HG02571 (cell line): ENCODE measurements at regions not wholly inside any gene's neighbourhood (a gene's known extent, or its start where the extent isn't known, plus 50 kb on each side); places are given as distances from the start of the nearest gene placed in this dataset.

ENCODE experiments used
- ATAC-seq: cut with Tn5 transposase; IDR thresholded peaks from one replicate; pipeline ENCODE4 v1.9.1; 2021; ENCODE audit warnings: mild to moderate bottlenecking, moderate library complexity; ENCODE audit not compliant: unreplicated experiment

DNA sequence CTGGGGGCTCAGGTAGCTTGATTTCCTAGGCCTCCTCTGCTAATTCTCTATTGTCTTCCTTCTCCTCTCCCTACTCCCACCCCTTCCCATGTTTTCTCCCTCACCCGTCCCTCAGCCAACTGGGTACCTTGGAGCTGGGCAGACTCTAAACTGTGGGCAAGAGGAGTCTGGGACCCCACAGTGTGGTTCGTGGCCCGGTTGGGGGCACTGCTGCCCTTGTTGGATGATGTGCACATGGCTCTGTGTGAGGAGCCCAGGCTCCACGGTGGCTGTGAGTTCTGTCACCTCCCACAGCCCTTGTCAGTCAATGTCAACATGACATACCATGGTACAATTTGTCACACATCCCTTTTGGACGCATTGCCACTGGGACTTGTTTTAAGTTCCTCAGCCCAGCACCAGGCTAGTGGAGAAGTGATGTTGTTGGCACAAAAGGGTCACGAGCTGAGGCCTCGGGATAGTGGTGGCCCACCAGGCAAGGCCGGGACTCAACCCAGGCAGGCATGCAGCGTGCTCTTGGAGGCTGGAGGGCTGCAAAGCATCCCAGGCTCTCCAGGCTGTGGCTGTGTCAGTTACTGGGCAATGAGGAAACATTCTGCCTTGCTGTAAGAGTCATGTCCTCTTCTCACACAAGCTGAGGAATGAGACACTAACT, 142.3 kb downstream of the TLE3 start:
- no peak for ATAC-seq

DNA sequence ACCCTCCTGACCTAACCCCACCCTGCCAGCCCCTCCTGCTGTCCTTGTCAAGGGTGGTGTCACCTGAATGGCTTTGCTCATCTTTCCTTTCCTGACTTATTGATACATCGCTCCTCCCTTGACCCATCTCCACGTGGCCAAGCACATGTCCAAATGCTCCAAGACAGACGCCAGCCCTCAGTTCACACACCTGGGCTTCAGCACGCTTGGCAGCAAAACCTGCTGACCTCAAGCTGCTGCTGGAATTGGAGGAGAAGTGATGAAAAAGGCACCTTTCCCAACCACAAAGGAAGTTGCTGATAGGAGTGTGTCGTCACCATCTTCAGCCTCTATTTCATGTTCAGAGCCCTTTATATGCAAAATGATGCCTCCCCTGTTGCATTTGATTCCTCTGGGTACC, 141.3 kb downstream of the TLE3 start:
- ATAC-seq, result no peak

DNA sequence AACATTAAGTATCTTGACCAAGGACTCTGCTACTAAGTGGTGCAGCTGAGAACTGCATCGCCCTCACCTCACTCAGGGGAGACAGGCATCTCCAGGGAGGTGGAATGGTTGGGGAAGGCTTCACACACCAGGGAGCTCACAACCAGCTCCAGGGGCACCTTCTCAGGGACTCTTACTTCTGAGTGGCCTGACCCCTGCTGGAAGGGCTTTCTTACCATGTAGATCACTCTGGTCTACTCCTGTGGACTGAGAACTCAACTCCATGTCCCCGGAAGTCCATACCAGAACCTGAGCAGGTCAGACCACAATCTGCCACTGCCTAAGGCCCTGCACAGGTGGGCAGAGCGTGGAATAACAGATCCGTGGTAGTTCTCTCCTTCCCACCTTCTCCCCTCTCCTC, 140.5 kb downstream of the TLE3 start:
- ATAC-seq, result no peak

DNA sequence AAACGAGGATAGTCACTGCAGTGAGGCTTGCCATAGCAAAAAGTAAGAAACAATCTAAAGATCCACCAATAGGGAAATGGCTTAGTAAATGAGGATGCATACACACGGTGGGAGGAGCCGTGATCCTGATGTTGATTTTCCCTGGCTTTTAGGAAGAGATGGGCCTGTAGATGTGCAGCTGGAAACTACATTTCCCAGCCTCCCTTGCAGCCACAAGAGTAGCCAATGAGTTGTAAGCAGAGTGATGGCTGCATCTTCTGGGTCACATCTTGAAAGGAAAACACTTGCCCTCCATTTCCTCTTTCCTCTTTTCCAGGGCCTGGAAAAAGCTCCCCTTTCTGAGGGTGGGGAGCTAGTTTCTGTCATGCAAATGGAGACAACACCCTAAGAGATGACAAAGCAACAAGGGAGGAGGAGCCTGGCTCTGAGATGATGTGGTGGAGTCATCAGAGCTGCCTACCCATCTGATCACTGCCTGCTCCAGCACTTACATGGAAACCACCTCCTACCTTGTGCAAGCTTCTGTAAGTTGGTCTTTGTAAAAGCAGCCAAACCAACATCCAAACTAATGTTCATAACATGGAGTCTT, 139.1 kb downstream of the TLE3 start:
- ATAC-seq, result no peak

DNA sequence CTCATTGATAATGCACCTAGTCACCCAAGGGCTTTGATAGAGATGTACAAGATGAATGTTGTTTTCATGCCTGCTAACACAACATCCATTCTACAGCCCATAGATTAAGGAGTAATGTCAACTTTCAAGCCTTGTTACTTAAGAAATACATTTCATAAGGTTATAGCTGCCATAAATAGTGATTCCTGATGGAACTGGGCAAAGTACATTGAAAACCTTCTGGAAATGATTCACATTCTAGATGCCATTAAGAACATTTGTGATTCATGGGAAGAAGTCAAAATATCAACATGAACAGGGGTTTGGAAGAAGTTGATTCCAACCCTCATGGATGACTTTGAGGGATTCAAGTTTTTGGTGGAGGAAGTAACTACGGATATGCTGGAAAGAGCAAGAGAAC, 135.2 kb downstream of the TLE3 start:
- no peak for ATAC-seq

DNA sequence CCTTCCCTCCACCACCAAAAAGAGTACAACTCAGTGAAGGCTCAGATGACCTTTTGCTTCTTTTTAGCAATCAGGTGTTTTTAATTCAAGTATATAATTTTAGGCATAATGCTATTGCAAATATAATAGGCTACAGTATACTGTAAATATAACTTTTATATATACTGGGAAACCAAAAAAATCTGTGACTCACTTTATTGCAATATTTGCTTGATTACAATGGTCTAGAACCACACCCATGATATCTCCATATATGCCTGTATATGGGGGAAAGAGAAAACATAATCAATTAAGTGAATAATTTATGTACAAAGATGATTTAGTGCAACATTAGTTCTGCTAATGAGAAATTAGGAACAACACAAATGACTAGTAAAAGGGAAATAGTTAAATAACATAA, 134.3 kb downstream of the TLE3 start:
- no peak for ATAC-seq

DNA sequence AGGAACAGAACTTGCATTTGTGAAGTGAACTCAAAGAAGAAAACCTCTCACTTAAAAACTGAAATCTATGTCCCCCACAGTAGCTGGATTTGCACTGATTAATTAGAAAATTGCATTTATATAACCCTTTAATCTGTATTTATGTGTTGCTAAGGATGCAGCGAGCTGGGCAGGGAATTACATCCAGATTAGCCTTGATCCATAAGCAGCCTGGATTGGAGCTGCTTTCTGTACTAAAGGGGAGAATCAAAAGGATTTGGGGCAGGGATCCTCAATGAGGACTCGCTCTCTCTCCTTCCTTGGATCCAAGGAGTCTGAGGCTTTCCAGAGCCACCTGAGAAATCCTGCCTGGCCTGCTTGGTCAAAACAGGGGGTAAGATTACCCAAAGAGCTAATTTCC, 125.9 kb downstream of the TLE3 start:
- no peak for ATAC-seq

DNA sequence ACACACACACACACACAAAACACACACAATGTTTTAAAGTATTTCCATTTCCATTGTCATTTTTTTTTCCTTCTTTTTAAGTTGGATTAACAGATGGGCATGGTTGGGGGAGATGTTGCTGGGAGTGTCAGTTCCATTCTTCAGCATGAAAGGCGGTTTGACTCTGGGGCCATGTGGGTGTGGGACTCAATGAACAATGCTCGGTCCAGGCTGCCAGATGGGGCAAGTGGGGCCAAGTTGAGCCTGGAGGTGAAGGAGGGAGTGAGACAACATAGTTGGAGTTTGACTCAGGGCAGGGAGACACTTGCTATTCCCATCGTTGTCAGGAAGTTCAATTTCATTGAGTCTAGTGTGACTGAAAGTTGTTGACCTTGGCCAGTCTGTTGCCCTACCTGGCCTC, 125.3 kb downstream of the TLE3 start:
- no peak for ATAC-seq

DNA sequence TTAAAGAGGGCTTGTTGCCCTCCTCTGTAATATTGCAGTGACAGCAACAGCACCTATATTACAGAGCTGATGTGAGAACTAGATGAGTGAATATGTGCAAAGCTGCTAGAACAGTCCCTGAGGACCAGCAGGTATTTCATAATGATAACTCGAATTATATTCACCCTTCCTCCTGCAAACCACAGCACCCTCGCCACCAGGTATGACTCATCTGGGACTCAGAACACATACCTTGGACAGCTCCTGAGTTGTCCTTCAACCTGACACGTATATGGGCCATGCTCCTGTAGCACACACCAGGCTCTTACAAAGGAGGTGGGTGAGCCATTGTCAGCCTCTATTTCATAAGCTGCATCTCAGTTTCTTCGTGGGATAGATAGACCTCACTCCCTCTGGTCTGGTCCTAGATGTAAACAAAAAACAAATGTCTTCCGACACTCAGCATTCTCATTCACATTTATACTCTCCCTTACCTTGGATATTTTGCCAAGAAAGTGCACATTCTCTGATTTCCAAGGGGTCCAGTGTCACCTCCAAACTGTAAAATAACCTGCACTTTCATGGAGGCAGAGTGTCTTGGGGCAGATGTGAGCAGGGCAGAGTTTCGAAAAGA, 124.5 kb downstream of the TLE3 start:
- ATAC-seq, result no peak

DNA sequence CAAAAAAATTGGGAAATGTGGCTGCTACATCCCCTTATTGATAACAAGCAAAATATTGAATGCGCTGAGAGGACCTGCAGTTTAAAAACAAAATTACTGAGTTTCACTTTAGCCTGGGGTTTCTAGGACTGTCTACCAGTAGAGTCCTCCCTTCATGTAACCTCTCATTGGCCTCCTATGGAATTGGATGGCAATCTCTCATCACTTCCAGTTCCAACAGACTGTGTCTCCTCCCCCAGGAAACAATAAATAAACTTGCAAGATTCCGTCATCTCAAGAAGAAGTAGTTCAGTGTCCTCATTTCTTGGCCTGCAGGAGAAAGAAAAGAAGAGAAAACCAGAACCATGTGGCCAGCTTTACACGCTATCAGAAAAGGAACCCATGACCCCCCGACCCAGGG, 123.8 kb downstream of the TLE3 start:
- no peak for ATAC-seq

DNA sequence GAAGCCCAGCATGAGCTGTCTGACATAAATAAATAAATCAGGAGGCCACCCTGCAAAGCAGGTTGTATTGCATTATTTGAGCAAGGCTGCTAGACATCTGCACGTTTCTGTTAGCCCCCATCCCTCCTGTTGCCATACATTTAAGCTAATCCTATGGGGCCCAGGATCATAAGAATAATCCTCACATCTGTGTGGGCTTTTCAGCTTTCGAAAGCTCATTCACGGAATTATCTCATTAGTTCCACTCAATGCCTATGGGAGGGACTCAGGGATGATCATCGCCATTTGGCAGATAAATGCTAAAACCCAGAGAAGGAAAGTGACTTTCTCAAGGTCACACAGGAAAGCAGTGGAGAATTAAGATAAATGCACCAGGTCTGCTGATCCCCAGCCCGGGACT, 123.4 kb downstream of the TLE3 start:
- ATAC-seq, result no peak

DNA sequence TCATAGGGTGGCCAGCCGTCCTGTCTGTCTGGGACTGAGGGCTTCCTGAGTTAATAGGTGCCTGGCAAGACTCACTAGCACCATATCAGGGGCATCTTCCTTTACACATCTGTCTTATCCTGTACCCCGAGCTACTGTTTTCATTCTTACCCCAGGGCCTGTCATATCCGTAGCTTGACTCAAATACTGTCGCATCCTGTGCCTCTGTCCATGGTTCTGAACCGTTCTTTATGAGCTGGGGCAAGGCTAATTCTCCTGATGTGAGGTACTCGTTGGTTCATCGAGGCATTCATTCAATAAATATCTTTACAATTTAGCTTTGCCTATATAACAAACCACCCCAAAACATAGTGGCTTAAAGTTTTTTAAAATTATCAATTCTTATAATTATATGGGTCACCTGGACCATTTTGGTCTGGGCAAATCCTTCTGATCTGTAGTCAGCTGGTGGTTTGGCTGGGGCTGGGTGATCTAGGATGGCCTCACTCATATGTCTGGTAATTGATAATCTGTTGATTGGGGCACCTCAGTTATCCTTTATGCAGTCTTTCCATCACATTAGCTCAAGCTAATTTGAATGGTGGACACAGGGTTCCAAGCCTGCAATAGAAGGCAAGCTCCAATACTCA, 121.2 kb downstream of the TLE3 start:
- ATAC-seq, result no peak

DNA sequence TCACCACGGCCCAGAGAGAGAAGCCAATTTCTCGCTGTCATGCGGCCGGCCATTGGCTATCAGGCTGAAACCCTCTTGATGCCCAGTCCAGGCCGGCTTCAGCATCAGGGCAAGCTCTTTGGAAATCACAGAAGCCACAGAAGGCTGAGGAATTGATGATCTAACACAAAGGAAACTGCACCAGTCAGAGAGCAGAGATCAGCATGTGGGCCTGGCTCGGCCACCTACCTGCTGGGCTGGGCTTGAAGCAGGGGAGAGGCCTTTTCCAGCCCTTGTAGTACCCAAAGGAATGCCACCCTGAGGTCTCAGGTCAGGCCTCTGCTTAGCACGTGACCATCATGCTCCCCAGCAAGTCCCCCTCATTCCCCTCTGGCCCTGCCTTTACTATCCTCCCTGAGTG, 119.1 kb downstream of the TLE3 start:
- ATAC-seq, result no peak

DNA sequence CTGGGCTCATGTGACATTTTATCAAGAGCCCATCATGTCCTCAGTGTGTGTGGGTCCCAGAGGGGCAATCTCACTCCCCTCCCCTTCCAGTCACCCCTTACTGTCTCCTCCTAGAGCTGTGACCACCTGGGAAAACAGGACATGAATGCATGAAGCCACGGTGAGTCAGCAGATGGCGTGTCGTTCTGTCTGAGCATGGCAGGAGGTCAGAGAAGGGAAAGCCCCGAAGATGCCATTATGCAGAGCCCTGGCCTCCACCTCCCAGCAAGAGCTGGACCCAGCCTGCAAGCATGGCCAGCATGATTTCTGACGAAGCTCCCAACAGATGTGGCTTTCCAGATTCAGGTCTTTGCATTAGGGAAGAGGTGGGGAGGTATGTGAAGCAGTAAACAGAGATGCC, 118.5 kb downstream of the TLE3 start:
- ATAC-seq, result peak; percentile 57

DNA sequence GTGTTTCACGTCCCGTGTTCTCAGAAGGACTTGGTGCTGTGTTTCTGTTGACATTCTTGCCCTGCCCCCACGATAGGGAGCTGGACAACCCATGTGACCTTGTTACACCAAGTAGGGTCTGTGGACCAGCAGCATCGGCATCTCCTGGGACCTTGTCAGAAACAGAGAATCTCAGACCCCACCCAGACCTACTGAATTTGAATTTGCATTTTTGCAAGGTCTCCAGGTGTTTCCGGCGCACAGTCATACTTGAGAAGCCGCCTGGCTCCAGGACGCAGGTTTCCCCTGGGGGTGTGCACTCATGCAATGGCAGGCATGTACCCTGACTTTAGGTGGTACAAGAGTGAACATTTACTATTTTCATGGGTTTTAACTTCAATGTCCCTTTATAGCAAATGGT, 117.9 kb downstream of the TLE3 start:
- ATAC-seq, result peak; percentile 75

DNA sequence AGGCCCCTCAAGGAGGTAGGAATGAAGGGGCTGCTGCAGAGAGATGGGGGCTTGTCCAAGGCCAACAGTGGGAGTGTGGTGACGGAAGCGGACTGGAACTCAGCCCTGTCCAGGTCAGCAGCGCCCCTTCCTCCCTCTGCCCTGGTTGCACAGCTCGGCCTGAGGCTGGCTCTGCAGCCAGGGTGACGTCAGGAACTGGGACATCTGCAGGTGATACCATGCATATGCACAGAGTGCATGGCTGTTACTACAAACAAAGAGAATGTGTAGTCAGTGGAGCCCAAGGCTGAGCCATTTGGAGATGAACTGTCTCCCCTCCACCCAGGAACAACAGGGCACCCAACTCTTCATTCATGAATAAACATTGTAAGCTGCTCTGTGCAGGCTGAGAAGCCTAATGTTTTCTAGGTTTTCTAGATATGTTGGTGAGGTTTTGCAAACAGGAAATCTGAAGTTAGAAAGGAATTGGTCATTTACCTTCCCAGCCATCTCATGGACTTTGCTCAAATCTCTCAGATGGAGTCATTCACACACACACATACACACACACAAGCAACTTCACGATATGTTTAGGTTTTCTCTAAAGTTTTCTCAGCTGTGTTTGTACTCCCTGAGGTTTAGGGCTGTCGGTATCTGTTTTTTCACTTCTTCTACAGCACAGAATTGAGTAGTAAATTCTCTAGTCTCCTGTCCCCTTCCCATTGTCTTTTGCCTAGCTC, 117.2 kb downstream of the TLE3 start:
- ATAC-seq, result no peak

DNA sequence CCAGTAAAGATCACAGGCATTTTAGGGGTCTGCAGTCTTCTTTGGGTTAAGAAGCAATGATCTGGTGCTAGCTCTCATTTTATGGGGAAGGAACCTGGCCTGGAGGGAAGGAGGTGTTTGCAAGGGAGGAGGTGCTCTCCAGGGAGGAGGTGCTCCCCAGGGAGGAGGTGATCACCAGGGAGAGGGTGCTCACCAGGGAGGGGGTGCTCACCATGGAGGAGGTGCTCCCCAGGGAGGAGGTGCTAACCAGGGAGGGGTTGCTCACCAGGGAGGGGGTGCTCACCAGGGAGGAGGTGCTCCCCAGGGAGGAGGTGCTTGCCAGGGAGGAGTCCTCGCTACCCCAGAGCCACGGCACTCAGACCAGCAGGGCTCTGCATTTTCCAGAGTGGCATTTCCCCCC, 115.7 kb downstream of the TLE3 start:
- no peak for ATAC-seq

DNA sequence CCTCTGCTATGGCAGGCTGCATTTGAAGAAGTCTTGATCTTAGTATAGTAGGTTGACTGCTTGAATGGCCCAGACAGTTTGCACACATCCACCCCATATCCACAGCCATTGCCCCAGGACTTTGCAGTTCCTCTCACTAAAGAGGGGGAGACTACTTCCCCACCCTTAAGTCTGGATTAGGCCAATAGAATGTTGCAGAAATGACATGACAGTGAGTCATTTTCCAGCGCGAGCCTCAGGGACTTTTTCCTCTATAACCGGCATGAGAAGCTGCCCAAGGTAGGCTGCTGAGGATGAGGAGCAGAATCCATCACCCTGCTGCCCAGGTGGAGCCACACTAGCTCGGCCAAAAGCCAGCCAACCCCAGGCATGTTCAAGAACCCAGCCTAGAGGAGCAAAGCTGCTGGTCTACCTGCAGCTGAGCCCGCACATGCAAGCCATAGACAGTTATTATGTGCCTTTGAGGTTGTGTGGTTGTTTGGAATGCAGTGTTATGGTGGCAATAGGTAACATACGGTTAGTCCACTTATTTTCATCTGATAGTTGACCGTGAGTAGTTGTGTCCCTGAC, 113.9 kb downstream of the TLE3 start:
- no peak for ATAC-seq

DNA sequence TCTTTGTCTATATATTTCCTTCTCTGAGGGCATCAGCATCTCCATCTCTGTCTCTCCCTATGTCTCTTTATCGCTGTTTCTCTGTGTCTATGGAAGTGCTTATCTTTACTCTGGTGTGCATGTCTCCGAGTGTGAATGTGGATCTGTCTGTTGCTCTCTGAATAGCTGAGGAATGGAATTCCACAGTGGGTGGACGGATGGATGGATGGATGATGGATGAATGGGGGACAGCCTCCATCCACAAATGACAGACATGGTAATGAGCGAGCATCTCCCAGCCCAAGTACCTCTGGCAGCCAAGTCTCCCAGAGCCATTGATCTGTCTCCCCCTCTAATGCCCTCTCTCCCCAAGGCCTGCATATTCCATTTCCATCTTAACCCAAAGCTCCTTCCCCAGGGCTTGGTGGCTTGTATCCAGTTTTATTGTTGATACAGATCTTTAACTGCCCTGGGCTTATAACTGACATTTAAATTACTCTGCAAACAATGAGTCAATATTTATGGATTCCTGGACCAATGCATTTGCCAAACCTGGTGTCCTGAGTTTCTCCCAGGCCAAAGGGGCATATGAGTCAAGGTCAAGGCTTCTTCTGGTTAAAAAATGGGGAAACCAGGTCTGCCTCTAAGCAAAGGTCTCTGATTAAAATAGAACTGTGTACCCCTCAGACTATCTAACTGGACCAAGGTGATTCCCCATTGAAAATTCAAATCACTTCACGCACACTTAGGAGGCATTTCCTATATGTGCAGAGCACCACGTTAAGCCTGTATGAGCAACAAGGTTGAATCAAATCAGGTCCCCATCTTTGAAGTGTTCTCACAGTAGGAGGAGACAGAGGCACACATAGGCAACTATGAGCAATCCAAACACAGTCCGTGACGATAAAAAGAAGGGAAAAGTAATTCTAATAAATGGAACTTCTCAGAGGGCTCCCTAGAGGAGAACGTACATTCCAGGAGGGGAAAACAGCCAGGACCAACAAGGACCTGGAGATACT, 109.9 kb downstream of the TLE3 start:
- no peak for ATAC-seq
